ENCODE measurements at regions not wholly inside any gene's neighbourhood (a gene's known extent, or its start where the extent isn't known, plus 50 kb on each side); places are given as distances from the start of the nearest gene placed in this dataset.

DNA sequence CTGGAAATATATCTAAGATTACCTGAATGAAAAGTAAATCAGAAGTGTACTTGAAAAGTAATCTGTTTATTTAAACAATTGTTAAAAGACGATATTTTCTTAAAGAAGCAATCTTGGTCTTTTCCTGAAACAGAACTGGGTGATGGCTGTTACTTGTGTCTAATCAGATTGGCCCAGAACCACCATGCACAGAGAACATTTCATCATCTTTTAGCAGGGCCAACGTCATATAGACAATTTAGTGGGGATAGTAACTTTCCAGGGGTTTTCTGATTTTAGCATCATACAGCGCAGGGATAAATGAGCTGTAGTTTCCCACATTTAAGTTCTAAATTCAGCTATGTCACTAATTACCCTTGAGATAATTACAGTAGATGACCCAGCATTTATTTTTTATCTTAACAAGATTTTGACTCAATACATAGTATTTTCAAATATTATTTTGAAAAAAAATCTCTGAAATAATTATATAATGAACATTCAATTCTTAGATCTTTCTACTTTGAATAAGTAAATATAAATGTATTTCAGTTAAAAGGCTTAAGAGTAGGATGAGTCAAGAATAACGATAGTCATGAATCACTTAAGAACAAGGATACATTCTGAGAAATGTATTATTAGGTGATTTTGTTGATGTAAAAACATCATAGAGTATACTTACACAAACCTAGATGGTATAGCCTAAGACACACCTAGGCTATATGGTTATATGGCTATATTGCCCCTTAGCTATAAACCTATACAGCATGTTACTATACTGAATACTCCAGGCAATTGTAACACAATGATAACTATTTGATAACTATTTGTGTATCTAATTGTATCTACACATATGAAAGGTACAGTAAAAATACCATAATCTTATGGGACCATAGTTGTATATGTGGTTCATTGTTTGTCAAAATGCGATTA, 103.8 kb upstream of the MME start:
- TF ChIP-seq, protein P1, sequence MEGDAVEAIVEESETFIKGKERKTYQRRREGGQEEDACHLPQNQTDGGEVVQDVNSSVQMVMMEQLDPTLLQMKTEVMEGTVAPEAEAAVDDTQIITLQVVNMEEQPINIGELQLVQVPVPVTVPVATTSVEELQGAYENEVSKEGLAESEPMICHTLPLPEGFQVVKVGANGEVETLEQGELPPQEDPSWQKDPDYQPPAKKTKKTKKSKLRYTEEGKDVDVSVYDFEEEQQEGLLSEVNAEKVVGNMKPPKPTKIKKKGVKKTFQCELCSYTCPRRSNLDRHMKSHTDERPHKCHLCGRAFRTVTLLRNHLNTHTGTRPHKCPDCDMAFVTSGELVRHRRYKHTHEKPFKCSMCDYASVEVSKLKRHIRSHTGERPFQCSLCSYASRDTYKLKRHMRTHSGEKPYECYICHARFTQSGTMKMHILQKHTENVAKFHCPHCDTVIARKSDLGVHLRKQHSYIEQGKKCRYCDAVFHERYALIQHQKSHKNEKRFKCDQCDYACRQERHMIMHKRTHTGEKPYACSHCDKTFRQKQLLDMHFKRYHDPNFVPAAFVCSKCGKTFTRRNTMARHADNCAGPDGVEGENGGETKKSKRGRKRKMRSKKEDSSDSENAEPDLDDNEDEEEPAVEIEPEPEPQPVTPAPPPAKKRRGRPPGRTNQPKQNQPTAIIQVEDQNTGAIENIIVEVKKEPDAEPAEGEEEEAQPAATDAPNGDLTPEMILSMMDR (conservative IDR thresholded peaks at IDR 0.05): no peak
- no peak for TF ChIP-seq EZH2 (IDR thresholded peaks at IDR 0.05; ENCODE audit: low read depth)

All from PC-9 (cell line).